K562 (cell line): ENCODE measurements at regions not wholly inside any gene's neighbourhood (a gene's known extent, or its start where the extent isn't known, plus 50 kb on each side); places are given as distances from the start of the nearest gene placed in this dataset.

Experiments used
- ATAC-seq: fragments of 200-7000 bp; cut with Tn5 transposase; 3 replicates; pipeline ENCODE4 v1.9.1; 2020; ENCODE audit warnings: moderate library complexity
- BruUV-seq: library from RNA; stranded (reverse); fragments of 400-500 nt; replicated peaks from 2 replicates; lab custom pipeline; 2021; lab: Mats Ljungman, UMichigan
- CTCF ChIA-PET: fragments of 300-600 bp; formaldehyde crosslinking; extraction: SDS; loops from one replicate; lab custom pipeline; 2021; ENCODE audit warnings: low intra/inter-chr PET ratio; lab: Yijun Ruan, JAX
- POLR2A ChIA-PET: fragments of 300-600, 350-650 bp; sonication (Branson Sonifier 250); formaldehyde crosslinking; extraction: SDS; loops from one replicate; lab custom pipeline; 2021; ENCODE audit warnings: antibody characterized with exemption, inconsistent platforms; lab: Yijun Ruan, JAX
- DNase-seq, 4 experiments: peaks; one replicate each; pipeline versions ENCODE4 v3.0.0 to v3.0.0-alpha.2; 2011 to 2018; ENCODE audit warnings: low spot score in 3 of 4, mixed read lengths in 3 of 4; ENCODE audit errors: extremely low read depth in 1 of 4
- FAIRE-seq: peaks from 2 replicates; lab custom pipeline; 2011; peaks lifted over from hg19 to GRCh38; lab: Jason Lieb, UNC
- H2AFZ ChIP-seq: 2 replicates; pipeline ENCODE4 v1.6.0; 2011; ENCODE audit warnings: low read depth, low read length, control low read depth, inconsistent platforms
- H3K27ac ChIP-seq: fragments of 200-600 bp; 3 replicates; pipeline ENCODE4 v1.8.0; 2011; ENCODE audit warnings: low read depth, mild to moderate bottlenecking, control low read depth, inconsistent platforms, low read length, moderate library complexity, mixed read lengths; ENCODE audit errors: extremely low read depth
- H3K27me3 ChIP-seq, 2 experiments: fragments of 300-600 bp in 1 of 2; 2 replicates in 1 of 2; 3 replicates in 1 of 2; pipeline versions ENCODE4 v1.6.0 to v1.8.0; 2011; ENCODE audit warnings: inconsistent platforms in 2 of 2, low read length in 2 of 2, mild to moderate bottlenecking in 1 of 2, mixed read lengths in 1 of 2, moderate library complexity in 1 of 2; ENCODE audit not compliant: control insufficient read depth in 2 of 2, insufficient read depth in 2 of 2
- H3K36me3 ChIP-seq: fragments of 300-600 bp; 3 replicates; pipeline ENCODE4 v1.8.0; 2011; ENCODE audit warnings: mild to moderate bottlenecking, low read length, inconsistent platforms; ENCODE audit not compliant: control insufficient read depth, insufficient read depth
- H3K4me1 ChIP-seq, 2 experiments: fragments of 200-600 bp in 1 of 2; replicated peaks in 1 of 2; 2 replicates in 1 of 2; 3 replicates in 1 of 2; pipeline versions ENCODE4 v1.5.1 to v1.8.0; 2011; ENCODE audit warnings: inconsistent platforms in 2 of 2, low read length in 2 of 2, mild to moderate bottlenecking in 1 of 2, mixed read lengths in 1 of 2, moderate library complexity in 1 of 2; ENCODE audit not compliant: control insufficient read depth in 2 of 2, insufficient read depth in 2 of 2
- H3K4me2 ChIP-seq: 2 replicates; pipeline ENCODE4 v1.6.1; 2011; ENCODE audit warnings: low read length, control low read depth, inconsistent platforms, mixed read lengths; ENCODE audit not compliant: insufficient read depth
- H3K4me3 ChIP-seq: fragments of 200-600 bp; sonication (generic), shearing (Covaris generic); 2 replicates; pipeline ENCODE4 v1.5.1; 2016; ENCODE audit warnings: control low read depth, inconsistent platforms
- H3K79me2 ChIP-seq: fragments of 200-600 bp; 3 replicates; pipeline ENCODE4 v1.8.0; 2011; ENCODE audit warnings: low read length, inconsistent platforms; ENCODE audit not compliant: control insufficient read depth, insufficient read depth
- H3K9ac ChIP-seq, 2 experiments: 2 replicates each; pipeline versions ENCODE4 v1.6.0 to v1.6.1; 2011; ENCODE audit warnings: low read depth in 2 of 2, low read length in 2 of 2, control low read depth in 1 of 2, inconsistent platforms in 1 of 2, mild to moderate bottlenecking in 1 of 2, mixed read lengths in 1 of 2; ENCODE audit not compliant: insufficient read depth in 1 of 2
- H3K9me1 ChIP-seq: one replicate; pipeline ENCODE4 v1.6.0; 2011; ENCODE audit warnings: inconsistent platforms, mild to moderate bottlenecking, low read length, moderate library complexity; ENCODE audit not compliant: control insufficient read depth, insufficient read depth
- H3K9me3 ChIP-seq: replicated peaks from 2 replicates; pipeline ENCODE4 v1.5.1; 2011; ENCODE audit warnings: low read depth, low read length, inconsistent platforms; ENCODE audit not compliant: control insufficient read depth, insufficient read depth
- H4K20me1 ChIP-seq: replicated peaks from 2 replicates; pipeline ENCODE4 v1.6.1; 2011; ENCODE audit warnings: low read length, inconsistent platforms, mixed read lengths; ENCODE audit not compliant: control insufficient read depth, insufficient read depth
- ARNT ChIP-seq, 2 experiments: fragments of 450-650 bp; IDR thresholded peaks; 2 replicates each; pipeline ENCODE4 v1.6.1; 2016; ENCODE audit warnings: mild to moderate bottlenecking in 1 of 2
- ELK1 ChIP-seq: sonication (generic); formaldehyde crosslinking; IDR thresholded peaks from 2 replicates; pipeline ENCODE4 v1.8.1; 2022; ENCODE audit warnings: missing genetic modification reagents
- ETV6 ChIP-seq, 3 experiments: fragments of 150-350 bp in 1 of 3; sonication (generic) in 1 of 3; formaldehyde crosslinking in 1 of 3; IDR thresholded peaks; 2 replicates each; pipeline versions ENCODE4 v1.6.1 to v1.8.0; 2014 to 2022; ENCODE audit warnings: borderline replicate concordance in 2 of 3, low read depth in 2 of 3, antibody characterized with exemption in 1 of 3, low read length in 1 of 3, mild to moderate bottlenecking in 1 of 3, missing genetic modification reagents in 1 of 3
- SIN3A ChIP-seq, 2 experiments: fragments of 150-350 bp in 1 of 2; IDR thresholded peaks; 2 replicates each; pipeline ENCODE4 v1.6.1; 2011 to 2016; ENCODE audit warnings: borderline replicate concordance in 2 of 2, low read depth in 2 of 2, low read length in 2 of 2, mild to moderate bottlenecking in 2 of 2, moderate library complexity in 2 of 2; ENCODE audit not compliant: control insufficient read depth in 1 of 2
- WGBS: fragments of 100-300 bp; shearing (Covaris generic); methylation state at CpG from one replicate; pipeline ENCODE4 v1.1.6; 2016; ENCODE audit warnings: low coverage, mixed read lengths; ENCODE audit not compliant: insufficient coverage; ENCODE audit errors: missing lambda C conversion rate; 5-methylcytosine and 5-hydroxymethylcytosine counted together
- in situ Hi-C: fragments of 300-500 bp; cut with MboI; formaldehyde crosslinking; loops from 4 replicates; pipeline ENCODE4 v1.15.0; 2018; ENCODE audit warnings: inconsistent platforms, mixed read lengths
- intact Hi-C: fragments of 100-400 bp; cut with micrococcal nuclease; formaldehyde crosslinking; loops from 2 replicates; pipeline ENCODE4 v1.14.2; 2022
- TF ChIP-seq, protein P1 (sequence below): sonication (generic); formaldehyde crosslinking; IDR thresholded peaks from 2 replicates; pipeline ENCODE4 v1.8.0; 2022; ENCODE audit warnings: mild to moderate bottlenecking, missing genetic modification reagents
- TF ChIP-seq, protein P2 (sequence below): fragments of 450-650 bp; IDR thresholded peaks from 2 replicates; pipeline ENCODE4 v1.6.1; 2016; ENCODE audit warnings: borderline replicate concordance

DNA sequence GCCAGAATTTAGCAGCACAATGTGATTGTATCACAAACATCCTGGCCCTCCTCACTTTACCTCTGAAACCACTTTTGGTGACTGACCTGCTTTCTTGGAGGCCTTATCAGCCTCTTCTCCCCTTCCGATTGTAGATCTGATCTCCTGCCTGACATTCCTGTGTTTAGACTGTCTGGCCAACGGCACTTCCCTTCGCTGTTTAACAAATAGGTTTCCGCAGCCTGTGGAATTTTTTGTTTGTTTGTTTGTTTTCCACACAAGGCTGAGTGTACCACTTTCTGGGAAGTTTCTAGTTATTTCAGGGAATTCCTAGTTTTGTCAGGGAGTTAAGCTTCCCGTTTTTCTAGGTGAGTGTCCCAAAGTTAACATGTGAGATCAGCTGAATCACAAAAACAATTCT is 65.9 kb upstream of the CDKN3 start:
- DNase-seq, result no peak
- H3K9me1 ChIP-seq, result no peaks in the 10 kb centered on the region
- H3K4me2 ChIP-seq, result no peak overlapping the region
- H3K4me1 ChIP-seq, result no peaks in the 10 kb centered on the region
- POLR2A ChIA-PET, result no interaction called here
- no peaks in the 10 kb centered on the region for H3K9me3 ChIP-seq
- TF ChIP-seq SIN3A (IDR thresholded peaks at IDR 0.05; ENCODE audit: borderline replicate concordance in 2 of 2, control insufficient read depth in 1 of 2, low read depth in 2 of 2, low read length in 2 of 2) (no peak), ETV6 (IDR thresholded peaks at IDR 0.05; ENCODE audit: borderline replicate concordance in 1 of 2, low read depth in 2 of 2, low read length in 1 of 2) (no peak), ETV6 (CRISPR knock-in tag; IDR thresholded peaks at IDR 0.05; ENCODE audit: borderline replicate concordance) (no peak), ARNT (IDR thresholded peaks at IDR 0.05) (no peak), ELK1 (no peak)
- TF ChIP-seq, protein P1, sequence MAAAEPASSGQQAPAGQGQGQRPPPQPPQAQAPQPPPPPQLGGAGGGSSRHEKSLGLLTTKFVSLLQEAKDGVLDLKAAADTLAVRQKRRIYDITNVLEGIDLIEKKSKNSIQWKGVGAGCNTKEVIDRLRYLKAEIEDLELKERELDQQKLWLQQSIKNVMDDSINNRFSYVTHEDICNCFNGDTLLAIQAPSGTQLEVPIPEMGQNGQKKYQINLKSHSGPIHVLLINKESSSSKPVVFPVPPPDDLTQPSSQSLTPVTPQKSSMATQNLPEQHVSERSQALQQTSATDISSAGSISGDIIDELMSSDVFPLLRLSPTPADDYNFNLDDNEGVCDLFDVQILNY (CRISPR knock-in tag), result no peak
- TF ChIP-seq, protein P2, sequence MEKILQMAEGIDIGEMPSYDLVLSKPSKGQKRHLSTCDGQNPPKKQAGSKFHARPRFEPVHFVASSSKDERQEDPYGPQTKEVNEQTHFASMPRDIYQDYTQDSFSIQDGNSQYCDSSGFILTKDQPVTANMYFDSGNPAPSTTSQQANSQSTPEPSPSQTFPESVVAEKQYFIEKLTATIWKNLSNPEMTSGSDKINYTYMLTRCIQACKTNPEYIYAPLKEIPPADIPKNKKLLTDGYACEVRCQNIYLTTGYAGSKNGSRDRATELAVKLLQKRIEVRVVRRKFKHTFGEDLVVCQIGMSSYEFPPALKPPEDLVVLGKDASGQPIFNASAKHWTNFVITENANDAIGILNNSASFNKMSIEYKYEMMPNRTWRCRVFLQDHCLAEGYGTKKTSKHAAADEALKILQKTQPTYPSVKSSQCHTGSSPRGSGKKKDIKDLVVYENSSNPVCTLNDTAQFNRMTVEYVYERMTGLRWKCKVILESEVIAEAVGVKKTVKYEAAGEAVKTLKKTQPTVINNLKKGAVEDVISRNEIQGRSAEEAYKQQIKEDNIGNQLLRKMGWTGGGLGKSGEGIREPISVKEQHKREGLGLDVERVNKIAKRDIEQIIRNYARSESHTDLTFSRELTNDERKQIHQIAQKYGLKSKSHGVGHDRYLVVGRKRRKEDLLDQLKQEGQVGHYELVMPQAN, result no peak
- H3K79me2 ChIP-seq, result no peaks in the 10 kb centered on the region
- intact Hi-C loops (no loop called here), in situ Hi-C loops (loop anchor here (25.0 kb wide), 1 partner anchor 1519 kb away; no protein-coding TSS in a partner anchor)
- no peaks in the 10 kb centered on the region for H3K27me3 ChIP-seq
- H3K27ac ChIP-seq, result no peak overlapping the region
- no peak overlapping the region for H3K9ac ChIP-seq
- no peaks in the 10 kb centered on the region for H4K20me1 ChIP-seq
- BruUV-seq, result no TSS peak
- no peak for ATAC-seq
- no peak overlapping the region for H3K4me3 ChIP-seq
- H3K36me3 ChIP-seq, result no peaks in the 10 kb centered on the region
- H2AFZ ChIP-seq, result no peak overlapping the region
- CTCF ChIA-PET, result no interaction called here
- FAIRE-seq, result no peak
- WGBS, result 0% methylated on average over 5 of the region's 5 CpGs
